ENCODE measurements at regions not wholly inside any gene's neighbourhood (a gene's known extent, or its start where the extent isn't known, plus 50 kb on each side); places are given as distances from the start of the nearest gene placed in this dataset.
"Not testable (repeated sequence)": the region's sequence is repeated elsewhere in the genome, so short reads cannot be mapped to it uniquely, and the experiment has no call there.

DNA sequence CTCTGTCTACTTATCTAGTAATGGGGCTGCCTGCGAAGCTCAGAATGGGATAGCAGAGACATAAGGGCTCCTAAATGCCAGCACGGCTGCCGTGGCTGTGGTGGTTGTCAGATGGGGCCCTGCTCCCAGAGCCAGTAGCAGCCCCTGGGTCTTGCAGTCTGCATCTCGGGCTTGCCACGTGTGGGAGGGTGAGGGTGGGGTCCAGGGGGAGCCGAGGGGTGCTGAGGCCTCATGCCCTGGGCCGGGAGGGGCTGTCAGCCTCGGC, 88.8 kb upstream of the GSE1 start:
- DNase-seq: no peak

DNA sequence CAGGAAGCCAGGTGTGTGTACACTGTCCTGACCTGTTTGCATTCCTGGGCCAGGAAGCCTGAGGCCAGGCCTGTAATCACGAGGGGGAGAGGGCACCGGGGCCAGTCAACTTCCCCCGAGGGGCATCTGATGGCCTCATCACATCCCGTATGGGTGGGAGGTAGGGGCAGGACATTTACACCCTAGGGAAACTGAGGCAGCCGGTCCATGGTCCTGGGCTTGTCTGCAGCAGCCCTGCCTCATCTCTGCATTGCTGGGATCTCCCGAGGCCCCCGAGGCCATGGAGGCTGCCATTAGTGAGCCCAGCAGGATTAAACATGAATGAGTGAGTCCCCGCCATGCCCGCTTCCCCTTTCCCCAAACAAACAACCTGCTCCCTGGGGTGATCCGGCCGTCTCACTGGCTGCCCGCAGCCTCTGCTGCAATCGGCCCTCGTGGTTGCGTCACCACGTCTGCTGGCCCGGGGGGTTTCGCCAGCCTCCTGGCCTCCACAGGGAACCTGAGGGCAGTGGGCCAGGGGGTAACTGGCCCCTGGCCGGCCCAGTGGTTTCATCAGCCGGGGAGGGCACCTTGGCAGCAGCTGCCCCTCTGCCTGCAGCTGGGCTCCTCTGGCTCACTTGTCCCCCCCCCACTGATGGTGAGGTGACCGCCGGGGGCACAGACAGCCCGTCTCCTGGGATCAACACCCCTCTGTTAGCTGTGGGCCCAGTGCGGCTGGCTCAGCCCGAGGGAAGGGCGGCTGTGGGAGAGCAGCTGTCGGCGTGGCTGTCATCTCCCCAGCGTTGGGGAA, 88.3 kb upstream of the GSE1 start:
- DNase-seq: no peak

DNA sequence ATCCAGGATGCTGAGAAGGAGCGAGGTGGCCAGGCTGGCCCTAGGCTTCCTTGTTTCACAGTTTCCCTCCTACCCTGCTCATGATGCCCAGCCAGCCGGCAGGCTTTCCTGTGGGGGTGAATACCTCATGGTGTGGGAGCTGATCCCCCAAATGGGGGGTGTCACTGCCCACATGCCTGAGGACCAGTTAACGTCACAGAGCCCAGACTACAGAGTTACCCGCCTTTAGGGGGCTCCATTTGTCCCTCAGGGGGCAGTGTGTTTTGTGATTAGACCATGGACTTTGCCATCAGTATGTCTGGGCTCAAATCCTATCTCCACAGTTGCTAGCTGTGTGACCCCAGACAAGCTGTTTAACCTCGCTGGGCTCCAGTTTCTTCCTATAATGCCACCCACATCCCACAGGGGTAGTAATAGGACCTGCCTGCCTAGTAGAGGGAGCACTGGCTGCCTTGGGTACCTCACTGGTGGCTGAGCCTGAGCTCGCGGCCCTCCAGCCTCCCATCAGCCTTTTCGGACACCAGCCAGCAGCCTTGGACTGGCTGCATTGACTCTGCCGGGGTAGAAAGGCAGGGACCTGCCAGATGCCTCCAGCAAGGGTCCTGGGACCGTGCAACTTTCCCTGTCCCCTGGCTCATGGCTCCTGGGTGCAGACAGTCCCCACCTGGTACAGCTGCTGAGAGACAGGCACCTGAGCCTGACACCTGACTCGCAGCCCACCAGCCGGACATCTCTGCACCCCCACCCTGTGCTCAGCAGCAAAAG, 87.5 kb upstream of the GSE1 start:
- DNase-seq: no peak

DNA sequence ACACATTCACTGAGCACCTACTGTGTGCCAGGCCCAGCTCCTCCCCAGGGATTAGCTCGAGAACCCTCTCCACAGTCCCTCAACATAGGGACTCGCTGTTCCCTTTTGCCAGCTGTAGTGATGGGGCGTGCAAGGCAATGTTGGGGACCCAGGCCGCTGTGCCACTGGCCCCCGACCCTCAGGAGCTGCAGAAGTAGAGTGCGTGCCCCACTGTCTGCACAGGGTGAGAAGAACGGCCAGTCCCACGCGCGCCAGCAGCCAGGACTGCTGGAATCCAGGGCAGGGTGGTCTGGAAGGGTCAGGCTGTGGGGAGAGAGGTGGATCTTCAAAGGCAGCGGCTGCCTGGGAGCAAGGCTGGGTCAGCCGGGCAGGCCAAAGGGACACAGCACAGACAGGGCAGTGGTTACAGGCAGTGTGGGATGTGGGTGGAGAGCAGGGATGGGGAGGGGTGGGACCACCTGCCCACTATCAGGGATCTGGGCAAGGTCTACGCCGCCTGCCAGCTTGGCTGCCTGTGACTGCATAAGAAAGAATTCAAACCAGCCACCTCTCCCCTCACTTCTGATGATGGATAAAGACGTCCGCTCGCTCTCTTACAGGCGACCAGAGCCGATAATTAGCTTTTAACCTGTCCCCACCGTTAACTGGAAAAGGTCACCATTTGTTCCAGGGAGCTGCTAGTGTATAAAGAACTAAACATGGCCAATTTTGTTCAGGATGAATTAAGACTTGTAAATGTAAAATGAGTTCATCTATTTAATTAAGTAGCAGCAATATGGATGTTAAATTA, 86.7 kb upstream of the GSE1 start:
- DNase-seq: no peak

DNA sequence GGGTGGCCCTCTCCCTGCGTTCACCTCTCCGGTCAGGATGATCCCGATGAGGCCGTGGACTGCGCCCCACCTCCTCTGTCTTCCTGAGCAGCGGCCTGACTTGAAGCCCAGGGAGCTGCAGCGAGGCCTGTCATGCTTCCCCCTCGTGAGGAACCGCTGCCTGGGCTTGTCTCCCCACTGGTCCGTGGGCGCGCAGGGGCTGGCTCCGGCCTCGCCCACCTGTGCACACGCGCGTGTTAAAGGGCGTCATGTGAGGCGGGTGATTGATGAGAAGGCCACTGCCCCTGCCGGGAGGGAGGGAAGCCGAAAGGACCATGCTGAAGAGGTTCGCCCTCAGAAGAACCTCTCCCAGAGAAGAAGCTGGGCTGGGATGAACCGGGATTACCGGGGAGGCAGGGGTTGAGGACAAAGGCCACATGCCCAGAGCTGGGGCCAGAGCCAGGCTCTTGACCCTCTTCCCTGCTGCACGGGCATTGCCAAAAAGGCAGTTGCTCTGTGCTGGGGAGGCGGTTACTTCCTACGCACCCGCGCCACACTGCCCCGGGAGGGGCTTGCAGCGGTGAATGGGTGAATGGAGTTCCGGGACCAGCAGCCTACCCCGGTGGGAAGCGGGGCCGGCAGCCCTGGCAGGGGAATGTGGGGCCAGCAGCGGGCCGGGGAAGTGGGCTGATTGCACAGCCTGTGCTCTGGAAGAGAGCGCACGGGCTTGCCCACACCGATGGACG, 85.9 kb upstream of the GSE1 start:
- DNase-seq: no peak

DNA sequence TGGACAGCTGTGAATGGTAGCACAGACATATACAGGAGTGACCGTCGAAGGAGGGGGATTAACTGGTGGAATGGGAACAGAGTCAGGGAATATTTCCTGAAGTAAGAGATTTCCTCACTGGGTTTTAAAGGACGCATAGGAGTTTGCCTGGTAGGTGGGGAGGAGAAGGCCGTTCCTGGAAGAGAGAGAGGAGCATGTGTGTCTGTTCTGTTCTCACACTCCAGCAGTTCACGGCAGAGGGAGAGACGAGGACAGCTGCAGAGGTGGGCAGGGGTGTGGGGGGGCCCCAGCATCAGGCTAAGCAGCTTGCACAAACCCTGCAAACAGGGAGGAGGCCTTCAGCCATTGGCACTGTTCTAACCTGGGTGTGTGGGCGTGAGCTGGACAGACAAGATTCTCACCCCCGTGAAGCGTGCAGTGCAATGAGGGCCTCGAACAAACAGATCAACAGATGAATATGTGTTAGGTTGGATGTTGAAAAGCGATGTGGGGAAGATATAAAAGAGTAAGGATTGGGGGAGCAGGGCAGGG, 85.3 kb upstream of the GSE1 start:
- DNase-seq: no peak

DNA sequence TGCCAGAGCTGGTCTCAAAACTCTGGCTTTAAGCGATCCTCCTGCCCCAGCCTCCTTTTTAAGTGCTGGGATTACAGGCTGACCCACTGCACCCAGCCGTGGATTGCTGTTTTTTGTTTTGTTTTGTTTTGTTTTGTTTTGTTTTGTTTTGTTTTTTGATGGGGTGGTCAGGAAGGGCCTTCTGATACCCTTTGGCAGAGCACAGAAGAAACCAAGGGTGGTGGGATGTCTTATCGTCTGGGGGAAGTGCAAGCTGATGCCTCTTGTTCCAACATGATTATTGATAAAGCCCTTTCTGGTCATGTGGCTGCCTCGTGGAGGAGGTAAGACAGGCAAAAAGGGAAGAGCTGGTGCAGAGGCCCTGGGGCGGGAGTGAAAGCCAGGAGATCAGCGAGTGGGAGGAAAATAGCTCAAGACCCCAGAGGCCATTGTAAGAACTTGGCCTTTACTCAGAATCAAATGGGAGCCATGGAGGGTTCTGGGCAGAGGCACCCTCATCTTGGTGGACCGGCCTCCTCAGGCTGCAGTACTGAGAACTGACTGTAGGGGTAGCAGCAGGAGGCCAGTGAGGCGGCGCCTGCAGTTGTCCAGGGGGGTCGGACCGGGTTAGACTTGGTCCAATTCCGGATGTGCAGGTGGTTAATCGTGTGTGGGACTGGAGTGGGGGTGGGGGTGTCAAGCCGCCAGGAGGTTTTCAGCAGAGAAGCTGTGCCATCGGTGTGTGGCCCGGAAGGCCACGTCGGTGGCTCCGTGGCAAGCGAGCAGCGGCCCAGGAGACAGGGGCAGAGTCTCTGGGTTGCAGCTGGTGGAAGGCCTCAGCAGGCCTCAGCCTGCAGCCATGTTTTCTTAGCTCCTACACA, 84.4 kb upstream of the GSE1 start:
- DNase-seq: no peak

DNA sequence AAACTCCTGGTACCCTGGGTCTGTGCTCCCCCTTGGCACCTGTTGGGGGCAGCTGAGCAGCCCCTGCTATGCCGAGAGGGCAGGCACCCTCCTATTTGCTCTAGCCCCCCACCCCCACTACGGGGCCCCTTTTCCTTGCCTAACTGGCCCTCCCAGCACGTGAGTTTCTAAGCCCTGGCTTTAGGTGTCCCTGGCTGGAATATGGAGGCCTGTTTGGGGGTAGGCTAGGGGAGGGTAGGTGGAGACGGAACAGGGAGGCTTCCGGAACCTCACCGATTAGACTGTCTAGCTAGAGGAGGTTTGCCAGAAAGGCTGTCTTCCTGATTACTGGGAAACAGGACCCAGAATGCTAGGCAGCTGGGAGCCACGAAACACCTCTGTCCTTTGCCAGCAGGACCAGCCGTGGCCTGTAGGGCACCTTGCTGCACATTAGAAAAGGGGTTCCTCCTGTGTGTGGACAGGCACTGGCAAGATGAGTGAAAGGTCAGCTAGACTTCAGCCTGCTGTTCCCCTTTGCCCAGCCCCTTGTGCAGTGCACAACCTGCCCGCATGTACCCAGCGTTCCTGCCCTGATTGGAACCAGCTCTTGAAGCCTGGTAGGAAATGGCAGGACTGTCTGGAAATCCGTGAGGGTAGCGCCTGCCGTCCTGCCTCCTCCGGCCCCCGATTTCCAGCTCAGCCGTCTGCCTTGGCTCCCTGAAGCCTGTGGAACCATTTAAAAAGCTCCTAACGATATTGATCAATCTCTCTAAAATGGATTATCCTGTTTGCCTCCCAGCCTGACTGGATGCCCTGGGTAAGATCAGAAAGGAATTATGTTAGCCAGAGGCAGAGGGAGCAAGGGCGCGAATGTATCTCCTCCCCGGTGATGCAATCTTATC, 83.4 kb upstream of the GSE1 start:
- no peak for DNase-seq

DNA sequence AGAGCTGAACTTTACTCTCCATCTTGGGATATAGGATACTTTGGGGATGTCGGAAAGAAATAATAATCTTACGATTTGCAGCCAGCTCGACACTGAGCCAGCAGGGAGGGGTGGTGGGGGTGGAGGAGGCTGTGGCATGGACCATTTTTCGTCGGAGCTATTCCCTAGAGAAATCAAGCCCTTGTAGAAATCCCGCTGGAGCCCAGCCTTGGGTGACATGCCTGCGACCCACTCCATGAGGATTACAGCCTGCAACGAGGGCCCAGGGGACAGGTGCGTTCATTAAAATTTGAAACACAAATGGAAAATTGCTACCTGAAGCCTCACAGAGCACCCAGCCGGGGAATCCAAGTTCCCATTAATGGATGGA, 82.8 kb upstream of the GSE1 start:
- DNase-seq: no peak

DNA sequence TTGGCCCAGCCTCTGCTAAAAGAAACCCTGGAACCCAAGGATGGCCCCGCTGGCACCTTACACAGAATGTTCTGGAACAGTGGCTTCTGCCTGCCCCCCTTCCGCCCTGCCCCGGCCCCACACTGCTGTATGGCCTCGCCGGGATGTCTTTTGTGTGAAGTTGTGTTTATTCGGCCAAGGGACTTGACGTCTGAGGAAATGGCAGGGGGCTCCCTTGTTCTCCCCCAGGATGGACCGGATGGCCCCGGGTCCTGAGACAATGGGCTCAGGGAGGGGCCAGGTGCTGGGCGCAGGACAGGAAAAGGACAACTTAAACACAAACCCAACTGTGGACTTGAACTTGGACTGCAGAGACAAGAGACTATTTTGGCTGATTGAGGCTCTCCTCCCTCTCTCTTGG, 81.6 kb upstream of the GSE1 start:
- no peak for DNase-seq

DNA sequence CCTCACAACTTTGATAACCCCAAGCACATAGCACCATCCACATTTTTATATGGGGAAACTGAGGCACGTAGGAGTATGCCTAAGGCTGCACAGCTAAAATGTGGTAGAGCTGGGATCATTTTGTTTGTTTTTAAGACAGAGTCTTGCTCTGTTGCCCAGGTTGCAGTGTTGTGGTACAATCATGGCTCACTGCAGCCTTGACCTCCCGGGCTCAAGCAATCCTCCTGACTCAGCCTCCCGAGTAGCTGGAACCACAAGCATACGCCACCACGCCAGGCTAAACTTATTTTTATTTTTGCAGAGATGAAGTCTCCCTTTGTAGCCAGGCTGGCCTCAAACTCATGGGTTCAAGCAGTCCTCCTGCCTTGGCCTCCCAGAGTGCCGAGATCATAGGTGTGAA, 81.0 kb upstream of the GSE1 start:
- DNase-seq: no peak

DNA sequence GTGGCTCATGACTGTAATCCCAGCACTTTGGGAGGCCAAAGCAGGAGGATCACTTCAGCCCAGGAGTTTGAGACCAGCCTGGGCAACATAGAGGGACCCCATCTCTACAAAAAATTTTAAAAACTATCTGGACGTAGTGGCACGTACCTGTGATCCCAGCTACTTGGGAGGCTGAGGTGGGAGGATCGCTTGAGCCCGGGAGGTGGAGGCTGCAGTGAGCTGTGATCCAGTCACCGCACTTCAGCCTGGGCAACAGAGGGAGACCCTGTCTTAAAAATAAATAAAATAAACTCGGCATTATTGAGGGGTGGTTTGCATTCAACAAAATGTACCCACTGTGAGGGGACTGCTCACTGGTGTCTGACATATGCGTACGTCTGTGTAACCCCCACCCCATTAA, 79.5 kb upstream of the GSE1 start:
- not testable (repeated sequence) for DNase-seq

DNA sequence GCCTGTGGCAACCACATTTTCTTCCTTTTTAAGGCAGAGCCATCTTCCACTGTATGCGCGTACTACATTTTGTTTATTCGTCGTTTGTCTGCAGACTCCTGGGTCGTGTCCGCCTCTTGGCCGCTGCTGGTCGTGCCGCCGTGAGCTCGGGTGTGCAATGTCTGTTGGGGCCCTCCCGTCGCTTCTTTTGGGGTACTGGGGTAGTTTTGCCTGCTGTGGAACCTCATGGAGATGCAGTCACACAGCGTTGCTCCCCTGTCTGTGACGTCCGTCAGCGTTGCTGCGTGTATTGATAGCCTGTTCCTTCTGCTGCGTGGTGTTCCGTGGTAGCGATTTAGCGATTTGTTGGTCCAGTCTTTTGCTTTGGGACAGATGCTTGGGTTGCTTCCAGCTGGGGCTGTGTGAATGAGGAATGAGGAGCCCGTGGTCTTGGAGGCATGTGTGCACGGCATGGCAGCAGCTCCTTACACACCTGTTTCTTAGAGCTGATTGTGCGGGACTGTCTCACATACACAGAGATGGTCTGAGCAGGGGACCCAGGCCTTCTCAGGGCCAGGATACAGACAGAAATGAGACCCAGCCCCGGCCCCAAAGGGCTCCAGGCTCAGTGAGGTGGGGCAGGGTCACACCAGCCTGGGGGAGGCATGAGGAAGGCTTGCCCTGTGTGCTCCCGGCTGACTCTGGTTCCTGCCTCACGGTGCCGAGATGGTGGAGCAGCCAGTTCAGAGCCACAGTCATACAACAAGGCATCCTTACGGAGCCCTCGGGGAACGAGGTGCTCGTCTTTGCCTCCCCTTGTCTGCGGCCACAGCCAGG, 78.4 kb upstream of the GSE1 start:
- DNase-seq: no peak

DNA sequence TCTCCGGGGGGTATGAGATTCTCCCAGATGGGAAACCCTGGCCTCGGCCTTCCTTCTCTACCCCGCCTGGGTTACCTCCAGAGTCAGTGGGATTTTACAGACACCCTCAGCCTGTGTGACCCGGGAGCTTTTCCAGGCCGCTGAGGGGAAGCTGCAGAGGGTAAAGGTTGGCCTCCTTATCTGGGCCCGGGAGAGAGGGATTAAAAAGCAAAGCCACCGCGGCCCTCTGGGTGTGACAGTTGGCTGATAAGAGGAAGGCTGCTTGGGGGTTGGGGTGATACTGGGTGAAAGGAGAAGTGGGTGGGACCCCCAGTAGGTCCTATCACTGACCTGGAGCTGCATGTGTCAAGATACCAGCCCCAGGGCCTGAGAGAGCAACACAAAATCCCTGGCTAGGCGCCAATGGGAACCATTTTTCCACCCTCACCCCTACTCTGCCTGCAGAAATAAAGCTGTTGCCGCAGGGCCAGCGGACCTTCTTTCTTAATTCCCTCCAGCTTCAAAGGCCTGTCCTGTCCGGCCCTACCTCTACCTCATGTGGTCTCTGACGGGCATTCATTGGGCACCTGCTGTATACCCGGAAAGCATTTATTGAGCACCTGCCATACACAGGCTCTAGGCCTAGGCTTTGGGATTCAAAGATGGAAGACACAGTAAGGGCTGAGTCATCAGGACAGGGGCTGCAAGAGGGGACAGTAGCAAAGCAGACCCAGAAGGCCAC, 77.6 kb upstream of the GSE1 start:
- DNase-seq: no peak

DNA sequence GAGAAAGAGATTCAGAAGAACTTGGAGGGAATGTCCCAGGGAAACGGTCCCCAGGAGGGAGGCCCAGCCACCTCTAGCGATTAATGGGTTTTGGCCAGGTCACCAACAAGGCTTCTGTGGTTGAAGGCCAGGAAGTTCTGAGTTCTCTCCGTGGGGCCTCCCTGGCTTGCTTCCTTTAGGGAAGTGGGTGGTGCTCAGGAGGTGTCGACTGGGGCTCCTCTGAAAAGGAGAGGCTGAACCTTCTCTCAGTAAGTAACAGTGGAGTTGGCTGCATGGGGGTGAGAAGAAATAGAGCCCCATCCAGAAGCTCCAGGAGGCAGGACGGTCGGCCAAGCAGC, 77.1 kb upstream of the GSE1 start:
- peak; percentile 64 for DNase-seq

DNA sequence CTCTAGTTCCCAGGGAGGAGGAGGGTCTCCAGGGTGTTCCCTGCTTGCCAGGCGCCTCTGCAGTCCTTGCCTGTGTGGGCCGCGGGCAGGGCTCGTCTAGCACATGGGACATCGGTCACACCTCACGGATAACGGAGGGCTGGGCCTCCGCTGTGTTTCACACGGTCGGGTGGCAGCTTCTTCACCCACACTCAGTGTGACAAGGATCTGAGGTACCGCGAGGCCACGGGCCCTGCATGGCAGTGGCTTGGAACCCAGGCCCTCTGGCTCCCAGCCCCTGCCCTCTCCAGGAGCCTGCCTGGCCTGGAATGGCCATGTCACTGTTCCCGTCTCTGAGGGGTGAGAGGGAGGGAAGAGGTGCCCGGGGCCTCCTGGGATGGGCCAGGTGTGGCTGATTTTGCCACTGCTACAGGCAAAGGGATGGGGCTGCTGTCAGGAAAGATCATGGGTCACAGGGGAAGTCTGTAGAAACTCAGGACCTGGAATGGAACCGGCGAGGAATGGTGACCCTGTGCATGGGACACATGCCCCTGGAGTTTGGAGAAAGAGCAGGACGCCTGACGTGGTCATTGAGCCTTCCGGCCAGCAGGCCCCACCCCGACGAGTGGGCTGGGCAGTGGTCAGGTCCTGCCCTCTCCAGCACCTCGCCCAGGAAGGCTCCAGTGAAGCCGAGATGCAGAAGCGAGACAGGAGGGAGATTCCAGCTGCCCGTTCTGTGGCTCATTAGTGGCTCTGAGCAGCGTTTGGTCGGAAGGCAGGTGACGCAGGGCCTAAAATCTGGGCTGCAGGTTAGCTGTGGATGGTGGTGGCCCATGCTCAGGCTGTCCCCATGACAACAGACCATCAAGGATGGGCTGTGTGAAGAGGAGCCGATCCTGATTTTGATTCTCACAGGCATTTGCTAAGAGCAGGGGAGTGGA, 76.5 kb upstream of the GSE1 start:
- no peak for DNase-seq

DNA sequence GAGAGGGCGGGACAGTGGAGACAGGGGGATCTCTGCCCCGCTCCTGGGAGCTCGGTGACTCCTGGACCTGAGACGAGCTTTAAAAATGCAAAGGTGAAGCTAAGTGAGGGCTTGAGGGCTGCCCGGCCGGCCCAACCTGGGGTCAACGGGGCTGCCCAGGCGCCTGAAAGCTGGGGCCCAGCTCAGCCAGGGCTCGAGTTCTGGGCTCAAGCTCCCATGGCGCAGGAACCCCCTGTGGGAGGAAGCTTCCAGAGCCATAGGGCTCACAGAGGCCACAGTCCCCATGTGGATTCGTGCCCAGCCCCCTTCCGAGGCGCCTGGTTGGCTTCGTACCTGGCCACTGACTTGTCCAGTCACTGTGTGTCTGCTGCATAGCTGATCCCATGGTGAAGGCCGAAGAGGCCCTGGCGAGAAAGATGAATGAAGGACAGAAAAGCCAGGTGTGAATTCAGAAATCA, 75.8 kb upstream of the GSE1 start:
- no peak for DNase-seq

DNA sequence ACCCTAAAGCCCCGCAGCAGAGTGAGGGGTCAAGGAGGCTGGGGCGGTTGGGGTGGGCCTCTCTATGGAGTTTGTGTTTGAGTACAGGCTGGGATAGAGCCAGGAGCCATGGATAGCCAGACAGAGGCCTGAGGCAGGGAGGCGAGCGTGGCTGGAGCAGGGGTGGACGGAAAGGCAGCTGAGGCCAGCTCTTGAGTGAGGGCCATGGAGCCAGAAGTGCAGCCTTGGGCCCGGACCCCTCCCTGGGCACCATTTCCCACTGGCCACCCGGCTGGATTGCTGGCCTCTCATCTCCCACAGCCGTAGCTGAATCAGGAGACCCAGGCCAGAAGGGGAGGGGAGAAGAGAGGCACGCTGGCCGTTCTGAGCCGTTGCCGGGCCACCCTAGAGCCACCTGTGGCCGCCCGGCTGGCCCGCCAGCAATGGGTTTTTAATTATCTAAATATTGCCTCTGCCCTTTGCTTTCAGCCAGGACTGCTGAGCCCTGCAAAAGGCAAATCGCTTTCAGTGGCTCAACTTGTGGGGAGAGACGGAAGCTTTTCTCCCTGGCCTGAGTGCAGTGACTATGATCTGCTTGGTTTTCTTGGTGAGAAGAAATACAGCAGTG, 75.2 kb upstream of the GSE1 start:
- no peak for DNase-seq

Data from left hindlimb (tissue), 1 donor.